Neural progenitor cell (in vitro differentiated cells): ENCODE measurements at regions not wholly inside any gene's neighbourhood (a gene's known extent, or its start where the extent isn't known, plus 50 kb on each side); places are given as distances from the start of the nearest gene placed in this dataset.

Source experiments
- DNase-seq: peaks from one replicate; pipeline ENCODE4 v3.0.0-alpha.2; 2016; ENCODE audit warnings: low spot score
- H2AFZ ChIP-seq: fragments of 200-600 bp; sonication (generic); replicated peaks from 2 replicates; pipeline ENCODE4 v1.6.1; 2016; ENCODE audit warnings: antibody characterized with exemption
- H3F3A ChIP-seq: fragments of 200-600 bp; sonication (generic); 2 replicates; pipeline ENCODE4 v1.6.1; 2016; ENCODE audit warnings: antibody characterized with exemption, low read depth
- H3K27ac ChIP-seq: fragments of 200-600 bp; sonication (generic); 2 replicates; pipeline ENCODE4 v1.5.1; 2016; ENCODE audit warnings: mild to moderate bottlenecking
- H3K27me3 ChIP-seq: fragments of 200-600 bp; sonication (generic); 2 replicates; pipeline ENCODE4 v1.6.1; 2016; ENCODE audit warnings: mild to moderate bottlenecking, moderate library complexity
- H3K36me3 ChIP-seq: fragments of 200-600 bp; sonication (generic); 2 replicates; pipeline ENCODE4 v1.5.1; 2016
- H3K4me1 ChIP-seq: fragments of 200-600 bp; sonication (generic); 2 replicates; pipeline ENCODE4 v1.6.1; 2016; ENCODE audit warnings: mixed run types
- H3K4me2 ChIP-seq: fragments of 200-600 bp; sonication (generic); 2 replicates; pipeline ENCODE4 v1.6.1; 2016
- H3K4me3 ChIP-seq: fragments of 200-600 bp; sonication (generic); 2 replicates; pipeline ENCODE4 v1.5.1; 2016
- H3K79me2 ChIP-seq: fragments of 200-600 bp; sonication (generic); 2 replicates; pipeline ENCODE4 v1.6.1; 2016; ENCODE audit warnings: low read depth
- H3K9ac ChIP-seq: fragments of 200-600 bp; sonication (generic); 2 replicates; pipeline ENCODE4 v1.6.1; 2016
- H3K9me3 ChIP-seq: fragments of 200-600 bp; sonication (generic); 2 replicates; pipeline ENCODE4 v1.5.1; 2016; ENCODE audit warnings: low read depth
- H4K20me1 ChIP-seq: fragments of 200-600 bp; sonication (generic); 2 replicates; pipeline ENCODE4 v1.6.1; 2016; ENCODE audit warnings: low read depth
- H3K27ac Mint-ChIP-seq: 3 replicates; pipeline ENCODE4 v1.8.0; 2021; ENCODE audit warnings: mixed read lengths
- H3K27me3 Mint-ChIP-seq: 2 replicates; pipeline ENCODE4 v1.8.0; 2022; ENCODE audit warnings: low read depth, mild to moderate bottlenecking, inconsistent platforms, moderate library complexity, mixed read lengths; ENCODE audit not compliant: insufficient read depth
- H3K36me3 Mint-ChIP-seq: 3 replicates; pipeline ENCODE4 v1.8.0; 2021; ENCODE audit warnings: mixed read lengths
- H3K4me1 Mint-ChIP-seq: 3 replicates; pipeline ENCODE4 v1.8.0; 2021; ENCODE audit warnings: mixed read lengths
- H3K4me3 Mint-ChIP-seq: 3 replicates; pipeline ENCODE4 v1.8.0; 2021; ENCODE audit warnings: mild to moderate bottlenecking, moderate library complexity, mixed read lengths
- H3K9me3 Mint-ChIP-seq: 3 replicates; pipeline ENCODE4 v1.8.0; 2020; ENCODE audit warnings: mixed read lengths
- EZH2 ChIP-seq: fragments of 200-600 bp; sonication (generic); IDR thresholded peaks from 2 replicates; pipeline ENCODE4 v1.6.1; 2017; ENCODE audit warnings: antibody characterized with exemption, mild to moderate bottlenecking, moderate library complexity
- EZH2phosphoT487 ChIP-seq: fragments of 200-600 bp; sonication (generic); IDR thresholded peaks from 2 replicates; pipeline ENCODE4 v1.6.1; 2017; ENCODE audit warnings: antibody characterized with exemption
- TF ChIP-seq, protein P1 (sequence below): fragments of 200-600 bp; sonication (generic); IDR thresholded peaks from 2 replicates; pipeline ENCODE4 v1.5.1; 2017; ENCODE audit warnings: antibody characterized with exemption, mild to moderate bottlenecking

DNA sequence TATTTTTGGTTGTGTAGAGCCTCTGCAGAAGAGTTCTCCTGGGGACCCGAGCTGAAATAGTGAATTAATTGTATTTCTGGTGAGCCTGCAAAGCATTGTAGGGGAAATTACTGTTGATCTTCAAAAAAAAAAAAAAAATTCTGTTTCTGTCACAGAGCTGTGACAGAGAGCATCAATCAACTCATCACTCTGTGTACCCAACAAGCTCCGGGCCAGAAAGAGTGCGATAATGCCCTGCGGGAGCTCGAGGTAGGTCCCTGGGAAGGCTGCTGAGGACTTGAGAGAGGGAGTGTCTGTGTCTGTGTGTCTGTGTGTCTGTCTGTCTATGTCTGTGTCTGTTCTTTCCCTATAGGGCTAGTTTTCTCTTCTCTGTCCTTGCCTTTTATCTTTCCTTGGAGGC is 294.4 kb upstream of the TPM1 start:
- Histone ChIP-seq H4K20me1 (no peaks in the 10 kb centered on the region), H3K79me2 (no peaks in the 10 kb centered on the region), H3K4me3 (no peak overlapping the region), H3K36me3 (no peaks in the 10 kb centered on the region), H3K4me1 (peaks cover 16% of the 10 kb centered on the region), H3K27ac (no peak overlapping the region), H3K9ac (no peak overlapping the region), H3F3A (no peaks in the 10 kb centered on the region), H3K4me2 (no peak overlapping the region), H2AFZ (no peak overlapping the region), H3K9me3 (no peaks in the 10 kb centered on the region), H3K27me3 (no peaks in the 10 kb centered on the region)
- H3K4me3 Mint-ChIP-seq, result no peak overlapping the region
- H3K4me1 Mint-ChIP-seq, result peaks cover 16% of the 10 kb centered on the region
- DNase-seq, result no peak
- H3K27ac Mint-ChIP-seq, result no peak overlapping the region
- no peaks in the 10 kb centered on the region for H3K9me3 Mint-ChIP-seq
- H3K36me3 Mint-ChIP-seq, result peaks cover 10% of the 10 kb centered on the region
- TF ChIP-seq EZH2 (no peak), EZH2phosphoT487 (no peak)
- TF ChIP-seq, protein P1, sequence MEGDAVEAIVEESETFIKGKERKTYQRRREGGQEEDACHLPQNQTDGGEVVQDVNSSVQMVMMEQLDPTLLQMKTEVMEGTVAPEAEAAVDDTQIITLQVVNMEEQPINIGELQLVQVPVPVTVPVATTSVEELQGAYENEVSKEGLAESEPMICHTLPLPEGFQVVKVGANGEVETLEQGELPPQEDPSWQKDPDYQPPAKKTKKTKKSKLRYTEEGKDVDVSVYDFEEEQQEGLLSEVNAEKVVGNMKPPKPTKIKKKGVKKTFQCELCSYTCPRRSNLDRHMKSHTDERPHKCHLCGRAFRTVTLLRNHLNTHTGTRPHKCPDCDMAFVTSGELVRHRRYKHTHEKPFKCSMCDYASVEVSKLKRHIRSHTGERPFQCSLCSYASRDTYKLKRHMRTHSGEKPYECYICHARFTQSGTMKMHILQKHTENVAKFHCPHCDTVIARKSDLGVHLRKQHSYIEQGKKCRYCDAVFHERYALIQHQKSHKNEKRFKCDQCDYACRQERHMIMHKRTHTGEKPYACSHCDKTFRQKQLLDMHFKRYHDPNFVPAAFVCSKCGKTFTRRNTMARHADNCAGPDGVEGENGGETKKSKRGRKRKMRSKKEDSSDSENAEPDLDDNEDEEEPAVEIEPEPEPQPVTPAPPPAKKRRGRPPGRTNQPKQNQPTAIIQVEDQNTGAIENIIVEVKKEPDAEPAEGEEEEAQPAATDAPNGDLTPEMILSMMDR, result no peak
- peaks cover 2% of the 10 kb centered on the region for H3K27me3 Mint-ChIP-seq

DNA sequence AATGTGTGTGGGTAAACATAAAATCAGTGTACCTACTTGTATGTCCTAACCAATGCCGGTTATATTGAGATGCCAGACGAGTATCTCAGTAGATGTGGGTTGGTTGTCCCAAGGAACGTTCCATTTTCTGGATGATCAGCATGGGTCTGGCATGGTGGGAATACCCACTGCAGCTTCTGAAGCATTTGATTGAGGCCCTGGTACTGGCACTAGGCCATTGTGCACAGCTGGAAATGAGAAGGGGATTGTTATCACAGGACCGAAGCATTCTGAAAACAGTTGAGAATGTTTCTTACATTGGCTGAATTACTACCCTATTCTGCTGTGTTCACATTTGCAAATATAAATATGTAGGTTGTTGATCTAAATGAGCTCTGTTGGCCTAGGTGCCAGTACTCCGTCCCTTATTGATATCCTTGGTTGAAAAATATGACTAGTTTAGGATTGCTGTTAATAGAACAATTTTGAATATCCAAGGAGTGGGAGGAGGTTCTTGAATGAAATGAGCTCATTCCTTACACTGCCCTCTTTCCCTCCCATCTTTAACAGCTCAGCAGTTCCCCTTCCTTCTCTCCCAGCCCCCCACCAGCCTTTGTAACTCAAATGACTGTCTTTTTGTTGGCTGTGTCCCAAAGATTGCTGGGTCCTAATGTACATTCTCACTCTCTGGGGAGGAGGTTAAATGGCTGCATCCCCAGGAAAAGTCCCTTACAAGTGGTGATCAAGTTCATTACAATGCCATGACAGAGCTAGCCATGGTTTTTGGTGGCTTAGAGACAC is 293.3 kb upstream of the TPM1 start:
- peaks cover 13% of the 10 kb centered on the region for H3K36me3 Mint-ChIP-seq
- H3K9me3 Mint-ChIP-seq, result no peaks in the 10 kb centered on the region
- no peak overlapping the region for H3K27ac Mint-ChIP-seq
- no peak overlapping the region for H3K9ac ChIP-seq
- no peak overlapping the region for H2AFZ ChIP-seq
- peaks cover 16% of the 10 kb centered on the region for H3K4me1 ChIP-seq
- H3K4me3 ChIP-seq, result no peak overlapping the region
- H3K4me1 Mint-ChIP-seq, result peaks cover 9% of the 10 kb centered on the region
- H3K4me3 Mint-ChIP-seq, result no peak overlapping the region
- H3K27ac ChIP-seq, result no peak overlapping the region
- H3K4me2 ChIP-seq, result peak overlapping the region; percentile 5
- no peaks in the 10 kb centered on the region for H4K20me1 ChIP-seq
- H3K9me3 ChIP-seq, result no peaks in the 10 kb centered on the region
- DNase-seq, result no peak
- H3K27me3 Mint-ChIP-seq, result peaks cover 2% of the 10 kb centered on the region
- H3K27me3 ChIP-seq, result no peaks in the 10 kb centered on the region
- H3K36me3 ChIP-seq, result no peaks in the 10 kb centered on the region
- no peaks in the 10 kb centered on the region for H3K79me2 ChIP-seq
- TF ChIP-seq, protein P1, result no peak
- no peak for TF ChIP-seq EZH2phosphoT487
- TF ChIP-seq EZH2, result no peak
- H3F3A ChIP-seq, result no peaks in the 10 kb centered on the region

DNA sequence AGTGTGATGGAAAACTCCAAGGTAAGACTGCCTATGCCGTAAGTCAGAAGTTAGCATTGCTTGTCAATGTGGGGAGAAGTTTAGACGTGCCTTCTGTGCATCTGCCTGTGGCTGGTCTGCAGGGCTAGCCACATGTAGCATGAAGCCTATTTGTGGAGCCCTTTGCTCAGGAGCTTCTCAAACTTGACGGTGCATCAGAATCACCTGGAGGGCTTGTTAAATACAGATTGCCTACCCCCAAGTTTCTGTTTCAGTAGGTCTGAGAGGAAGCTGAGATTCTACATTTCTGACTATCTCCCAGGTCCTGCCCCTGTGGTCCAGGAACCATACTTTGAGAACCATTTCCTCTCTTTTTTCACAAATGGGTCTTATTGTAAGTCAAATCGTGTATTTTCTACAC is 292.1 kb upstream of the TPM1 start:
- H3K4me3 Mint-ChIP-seq, result no peak overlapping the region
- H3K9me3 ChIP-seq, result no peaks in the 10 kb centered on the region
- H3K4me1 Mint-ChIP-seq, result peaks cover 6% of the 10 kb centered on the region
- peaks cover 16% of the 10 kb centered on the region for H3K4me1 ChIP-seq
- no peaks in the 10 kb centered on the region for H3F3A ChIP-seq
- no peak for DNase-seq
- H4K20me1 ChIP-seq, result no peaks in the 10 kb centered on the region
- TF ChIP-seq, protein P1, result no peak
- TF ChIP-seq EZH2phosphoT487 (no peak), EZH2 (no peak)
- H3K27ac Mint-ChIP-seq, result no peak overlapping the region
- H3K27me3 Mint-ChIP-seq, result peaks cover 2% of the 10 kb centered on the region
- peaks cover 14% of the 10 kb centered on the region for H3K36me3 Mint-ChIP-seq
- no peaks in the 10 kb centered on the region for H3K36me3 ChIP-seq
- H3K27ac ChIP-seq, result no peak overlapping the region
- no peak overlapping the region for H3K4me3 ChIP-seq
- no peak overlapping the region for H3K4me2 ChIP-seq
- H3K9ac ChIP-seq, result no peak overlapping the region
- no peaks in the 10 kb centered on the region for H3K9me3 Mint-ChIP-seq
- no peaks in the 10 kb centered on the region for H3K27me3 ChIP-seq
- H3K79me2 ChIP-seq, result no peaks in the 10 kb centered on the region
- H2AFZ ChIP-seq, result no peak overlapping the region
